IMR-90 (cell line): ENCODE measurements at regions not wholly inside any gene's neighbourhood (a gene's known extent, or its start where the extent isn't known, plus 50 kb on each side); places are given as distances from the start of the nearest gene placed in this dataset.

Source experiments
- ATAC-seq: fragments of 200-7000 bp; cut with Tn5 transposase; 2 replicates; pipeline ENCODE4 v1.9.1; 2020; ENCODE audit warnings: low read depth, mild to moderate bottlenecking, moderate library complexity
- BruUV-seq: library from RNA; stranded (reverse); fragments of 400-500 nt; replicated peaks from 2 replicates; lab custom pipeline; 2021; lab: Mats Ljungman, UMichigan
- CTCF ChIA-PET: fragments of 300-600 bp; formaldehyde crosslinking; extraction: SDS; loops from one replicate; lab custom pipeline; 2021; ENCODE audit warnings: antibody characterized with exemption; lab: Yijun Ruan, JAX
- POLR2A ChIA-PET: fragments of 300-600 bp; sonication (Branson Sonifier 250); formaldehyde crosslinking; loops from one replicate; lab custom pipeline; 2022; ENCODE audit warnings: antibody characterized with exemption; ENCODE audit not compliant: unreplicated experiment; lab: Charles Lee
- DNase-seq: peaks from one replicate; pipeline ENCODE4 v3.0.0; 2013
- H2AFZ ChIP-seq: replicated peaks from 2 replicates; pipeline ENCODE3; 2013; ENCODE audit warnings: low read length, mild to moderate bottlenecking; ENCODE audit not compliant: poor library complexity
- H2AK5ac ChIP-seq: 2 replicates; pipeline ENCODE4 v1.6.1; 2013; ENCODE audit warnings: low read depth, low read length, inconsistent platforms
- H2AK9ac ChIP-seq: replicated peaks from 2 replicates; pipeline ENCODE3; 2013; ENCODE audit warnings: mild to moderate bottlenecking, low read depth, low read length, moderate library complexity; ENCODE audit not compliant: poor library complexity
- H2BK120ac ChIP-seq: 2 replicates; pipeline ENCODE4 v1.6.1; 2013; ENCODE audit warnings: low read depth, low read length, inconsistent platforms
- H2BK15ac ChIP-seq: 3 replicates; pipeline ENCODE4 v1.6.1; 2013; ENCODE audit warnings: low read depth, low read length, inconsistent platforms
- H2BK20ac ChIP-seq: 2 replicates; pipeline ENCODE4 v1.6.1; 2013; ENCODE audit warnings: low read depth, mild to moderate bottlenecking, inconsistent platforms, low read length, moderate library complexity
- H2BK5ac ChIP-seq: 2 replicates; pipeline ENCODE4 v1.6.1; 2013; ENCODE audit warnings: mild to moderate bottlenecking, low read depth, low read length, inconsistent platforms; ENCODE audit not compliant: poor library complexity, severe bottlenecking
- H3K14ac ChIP-seq: replicated peaks from 2 replicates; pipeline ENCODE4 v1.6.1; 2013; ENCODE audit warnings: low read depth, low read length, inconsistent platforms
- H3K18ac ChIP-seq: 2 replicates; pipeline ENCODE4 v1.6.1; 2013; ENCODE audit warnings: low read depth, low read length, control low read depth
- H3K23ac ChIP-seq: 2 replicates; pipeline ENCODE4 v1.6.1; 2013; ENCODE audit warnings: low read depth, low read length, inconsistent platforms
- H3K27ac ChIP-seq: 2 replicates; pipeline ENCODE4 v1.5.1; 2013; ENCODE audit warnings: mild to moderate bottlenecking, control low read depth, low read length; ENCODE audit not compliant: insufficient read depth
- H3K27me3 ChIP-seq: 2 replicates; pipeline ENCODE4 v1.6.1; 2013; ENCODE audit warnings: low read length; ENCODE audit not compliant: control insufficient read depth, insufficient read depth
- H3K36me3 ChIP-seq: 2 replicates; pipeline ENCODE4 v1.6.1; 2013; ENCODE audit warnings: low read length, mixed read lengths; ENCODE audit not compliant: control insufficient read depth, insufficient read depth
- H3K4ac ChIP-seq: 2 replicates; pipeline ENCODE4 v1.6.1; 2013; ENCODE audit warnings: low read depth, low read length, inconsistent platforms
- H3K4me1 ChIP-seq: 2 replicates; pipeline ENCODE4 v1.6.1; 2013; ENCODE audit warnings: low read length, mixed read lengths; ENCODE audit not compliant: control insufficient read depth, insufficient read depth
- H3K4me2 ChIP-seq: 2 replicates; pipeline ENCODE4 v1.6.1; 2013; ENCODE audit warnings: low read depth, mild to moderate bottlenecking, control low read depth, low read length, moderate library complexity
- H3K4me3 ChIP-seq: 2 replicates; pipeline ENCODE4 v1.5.1; 2013; ENCODE audit warnings: low read depth, mild to moderate bottlenecking, control low read depth, low read length, moderate library complexity; ENCODE audit not compliant: insufficient read depth
- H3K56ac ChIP-seq: 2 replicates; pipeline ENCODE4 v1.6.1; 2013; ENCODE audit warnings: low read length, inconsistent platforms; ENCODE audit not compliant: insufficient read depth; ENCODE audit errors: extremely low read depth
- H3K79me1 ChIP-seq, 2 experiments: 2 replicates each; pipeline ENCODE4 v1.6.1; 2013; ENCODE audit warnings: low read length in 2 of 2, inconsistent platforms in 1 of 2, low read depth in 1 of 2
- H3K9ac ChIP-seq: 2 replicates; pipeline ENCODE4 v1.6.1; 2013; ENCODE audit warnings: low read depth, low read length, control low read depth
- H3K9me1 ChIP-seq: 2 replicates; pipeline ENCODE4 v1.6.1; 2013; ENCODE audit warnings: low read length, inconsistent platforms; ENCODE audit not compliant: insufficient read depth
- H3K9me3 ChIP-seq: 2 replicates; pipeline ENCODE4 v1.6.1; 2013; ENCODE audit warnings: low read length; ENCODE audit not compliant: control insufficient read depth, insufficient read depth
- H4K20me1 ChIP-seq: 2 replicates; pipeline ENCODE4 v1.6.1; 2013; ENCODE audit warnings: low read length, inconsistent platforms; ENCODE audit not compliant: insufficient read depth
- H4K5ac ChIP-seq: 2 replicates; pipeline ENCODE4 v1.6.1; 2013; ENCODE audit warnings: mild to moderate bottlenecking, low read depth, low read length, control low read depth
- H4K8ac ChIP-seq, 2 experiments: 2 replicates each; pipeline ENCODE4 v1.6.1; 2013; ENCODE audit warnings: low read depth in 2 of 2, low read length in 2 of 2, control low read depth in 1 of 2, inconsistent platforms in 1 of 2
- H4K91ac ChIP-seq: 2 replicates; pipeline ENCODE4 v1.6.1; 2013; ENCODE audit warnings: low read depth, low read length, inconsistent platforms; ENCODE audit not compliant: insufficient read depth
- CEBPB ChIP-seq: IDR thresholded peaks from 2 replicates; pipeline ENCODE4 v1.6.1; 2012; ENCODE audit warnings: low read depth, low read length, improper control_type of control experiment
- FOS ChIP-seq: fragments of 150-350 bp; IDR thresholded peaks from 2 replicates; pipeline ENCODE4 v1.6.1; 2016; ENCODE audit warnings: low read depth, low read length
- MAFK ChIP-seq: IDR thresholded peaks from 2 replicates; pipeline ENCODE4 v1.6.1; 2012; ENCODE audit warnings: low read depth, low read length, improper control_type of control experiment
- RCOR1 ChIP-seq: IDR thresholded peaks from 2 replicates; pipeline ENCODE4 v1.6.1; 2012; ENCODE audit warnings: mild to moderate bottlenecking, low read length, improper control_type of control experiment; ENCODE audit not compliant: insufficient replicate concordance
- WGBS, 2 experiments: methylation state at CpG; one replicate each; pipeline versions ENCODE4 v1.1.5 to v1.1.7; 2013; ENCODE audit warnings: missing lambda C conversion rate in 2 of 2; ENCODE audit not compliant: insufficient read length in 1 of 2; ENCODE audit errors: extremely low coverage in 2 of 2; 5-methylcytosine and 5-hydroxymethylcytosine counted together
- dilution Hi-C: fragments of 300-500 bp; cut with HindIII; formaldehyde crosslinking; loops from one replicate; pipeline ENCODE4 v1.14.3; 2018; ENCODE audit warnings: low sequenced_read_pairs; ENCODE audit not compliant: unreplicated experiment
- in situ Hi-C: fragments of 300-500 bp; cut with MboI; formaldehyde crosslinking; loops from 3 replicates; pipeline ENCODE4 v1.14.3; 2019; ENCODE audit warnings: low sequenced_read_pairs, inconsistent platforms, mixed read lengths
- intact Hi-C: fragments of 100-400 bp; cut with micrococcal nuclease; formaldehyde crosslinking; loops from 2 replicates; pipeline ENCODE4 v1.10.0; 2022
- TF ChIP-seq, protein P1 (sequence below): fragments of 150-350 bp; IDR thresholded peaks from 2 replicates; pipeline ENCODE4 v1.6.1; 2017; ENCODE audit warnings: mild to moderate bottlenecking, antibody characterized with exemption, low read length, low read depth

DNA sequence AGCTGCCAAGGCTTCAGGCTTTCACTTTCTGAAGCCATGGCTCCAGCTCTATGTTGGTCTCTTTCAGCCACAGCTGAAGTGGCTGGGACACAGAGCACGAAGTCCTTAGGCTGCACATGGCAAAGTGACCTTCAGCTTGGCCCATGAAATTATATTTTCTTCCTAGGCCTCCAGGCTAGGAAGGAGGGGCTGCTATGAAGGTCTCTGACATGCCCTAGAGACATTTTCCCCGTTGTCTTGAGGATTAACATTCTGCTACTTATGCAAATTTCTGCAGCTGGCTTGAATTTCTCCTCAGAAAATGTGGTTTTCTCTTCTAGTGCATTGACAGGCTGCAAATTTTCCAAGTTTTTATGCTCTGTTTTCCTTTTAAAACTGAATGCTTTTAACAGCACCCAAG lies 99.8 kb upstream of the KCNIP4 start:
- Histone ChIP-seq H3K4me1 (no peaks in the 10 kb centered on the region), H3K27ac (no peak overlapping the region), H3K79me1 (no peaks in the 10 kb centered on the region), H3K4me2 (no peak overlapping the region), H2BK20ac (no peak overlapping the region), H3K27me3 (no peaks in the 10 kb centered on the region), H2AK9ac (no peak overlapping the region), H3K18ac (no peak overlapping the region), H3K4me3 (no peak overlapping the region), H2AK5ac (no peak overlapping the region), H3K36me3 (no peaks in the 10 kb centered on the region), H3K9me3 (peaks cover 2% of the 10 kb centered on the region), H2BK15ac (no peak overlapping the region), H2BK120ac (no peak overlapping the region), H4K8ac (no peak overlapping the region), H3K9ac (no peak overlapping the region), H3K56ac (no peak overlapping the region), H4K20me1 (no peaks in the 10 kb centered on the region), H2BK5ac (no peak overlapping the region), H3K4ac (no peak overlapping the region), H3K14ac (no peak overlapping the region), H3K23ac (no peak overlapping the region), H3K9me1 (no peaks in the 10 kb centered on the region), H4K5ac (no peak overlapping the region), H2AFZ (no peak overlapping the region), H4K91ac (no peak overlapping the region)
- no TSS peak for BruUV-seq
- no peak for DNase-seq
- no CpG with 5 or more reads among the region's 2 CpGs for WGBS, 2 experiments
- ATAC-seq = no peak
- CTCF ChIA-PET = no interaction called here
- in situ Hi-C loops (no loop called here), dilution Hi-C loops (no loop called here), intact Hi-C loops (no loop called here)
- POLR2A ChIA-PET = no interaction called here
- TF ChIP-seq RCOR1 = no peak
- no peak for TF ChIP-seq FOS
- TF ChIP-seq CEBPB = no peak
- no peak for TF ChIP-seq MAFK
- TF ChIP-seq, protein P1, sequence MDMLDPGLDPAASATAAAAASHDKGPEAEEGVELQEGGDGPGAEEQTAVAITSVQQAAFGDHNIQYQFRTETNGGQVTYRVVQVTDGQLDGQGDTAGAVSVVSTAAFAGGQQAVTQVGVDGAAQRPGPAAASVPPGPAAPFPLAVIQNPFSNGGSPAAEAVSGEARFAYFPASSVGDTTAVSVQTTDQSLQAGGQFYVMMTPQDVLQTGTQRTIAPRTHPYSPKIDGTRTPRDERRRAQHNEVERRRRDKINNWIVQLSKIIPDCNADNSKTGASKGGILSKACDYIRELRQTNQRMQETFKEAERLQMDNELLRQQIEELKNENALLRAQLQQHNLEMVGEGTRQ = no peak
